HL-60 (cell line): ENCODE measurements at regions not wholly inside any gene's neighbourhood (a gene's known extent, or its start where the extent isn't known, plus 50 kb on each side); places are given as distances from the start of the nearest gene placed in this dataset.

Experiments used
- DNase-seq, 2 experiments: peaks; one replicate each; pipeline ENCODE4 v3.0.0-alpha.2; 2010 to 2020; ENCODE audit warnings: low read depth in 1 of 2, low spot score in 1 of 2
- H3K27ac ChIP-seq: fragments of 250-450 bp; sonication (Bioruptor Pico); replicated peaks from 2 replicates; pipeline ENCODE4 v1.5.1; 2020; ENCODE audit warnings: mild to moderate bottlenecking, moderate library complexity
- H3K27me3 ChIP-seq: fragments of 250-450 bp; sonication (Bioruptor Pico); 2 replicates; pipeline ENCODE4 v1.5.1; 2021; ENCODE audit warnings: mild to moderate bottlenecking, moderate library complexity; ENCODE audit not compliant: insufficient read depth, poor library complexity, severe bottlenecking
- H3K4me3 ChIP-seq: replicated peaks from 2 replicates; pipeline ENCODE4 v1.5.1; 2011; ENCODE audit warnings: mild to moderate bottlenecking, control low read depth, low read length; ENCODE audit not compliant: insufficient read depth
- CTCF ChIP-seq: IDR thresholded peaks from one replicate; pipeline ENCODE4 v1.5.1; 2011; ENCODE audit warnings: low read length, control low read depth, inconsistent platforms; ENCODE audit not compliant: insufficient read depth
- GABPA ChIP-seq: IDR thresholded peaks from 2 replicates; pipeline ENCODE4 v1.6.1; 2012; ENCODE audit warnings: low read depth
- POLR2AphosphoS5 ChIP-seq: IDR thresholded peaks from 2 replicates; pipeline ENCODE4 v1.6.1; 2012; ENCODE audit warnings: low read depth
- REST ChIP-seq: IDR thresholded peaks from 2 replicates; pipeline ENCODE4 v1.6.1; 2012; ENCODE audit warnings: low read depth; ENCODE audit not compliant: insufficient replicate concordance
- SPI1 ChIP-seq: IDR thresholded peaks from 2 replicates; pipeline ENCODE4 v1.6.1; 2012; ENCODE audit warnings: low read depth, mild to moderate bottlenecking, borderline replicate concordance

DNA sequence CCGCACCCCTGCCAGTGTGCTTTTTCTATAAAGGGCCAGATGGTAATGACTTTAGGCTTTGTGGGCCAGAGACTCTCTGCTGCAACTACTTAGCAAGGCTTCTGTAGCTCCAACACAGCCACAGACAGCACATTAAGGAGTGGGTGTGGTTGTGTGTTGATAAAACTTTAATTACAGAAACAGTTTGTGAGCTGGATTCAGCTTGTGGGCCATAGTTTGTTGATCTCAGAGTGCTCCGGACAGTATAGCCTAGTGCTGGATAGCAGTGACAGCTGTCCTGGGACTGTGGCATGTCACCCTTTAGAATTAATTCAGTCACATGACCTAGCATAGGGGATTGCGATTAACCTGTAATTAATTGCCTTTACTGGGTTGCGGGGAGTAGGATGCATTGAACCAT is 109.7 kb downstream of the ZNF664 start:
- Histone ChIP-seq H3K27me3 (no peaks in the 10 kb centered on the region), H3K4me3 (no peak overlapping the region), H3K27ac (no peak overlapping the region)
- no peak for DNase-seq
- TF ChIP-seq GABPA (no peak), CTCF (no peak), SPI1 (no peak), REST (no peak), POLR2AphosphoS5 (no peak)

- no peak for TF ChIP-seq POLR2AphosphoS5
- no peak for TF ChIP-seq CTCF
- no peak for TF ChIP-seq REST
- TF ChIP-seq GABPA = no peak
- no peaks in the 10 kb centered on the region for H3K27me3 ChIP-seq
- no peak overlapping the region for H3K4me3 ChIP-seq
- H3K27ac ChIP-seq = no peak overlapping the region
- no peak for DNase-seq
These were observed 110.7 kb downstream of the ZNF664 start for GRCh38 chr12:124083708-124084107.

GRCh38 chr12:124085419-124086296 is 112.6 kb downstream of the ZNF664 start:
- TF ChIP-seq SPI1 = no peak
- no peak for TF ChIP-seq GABPA
- no peak for TF ChIP-seq CTCF
- TF ChIP-seq POLR2AphosphoS5 = no peak
- no peak for TF ChIP-seq REST
- no peak overlapping the region for H3K4me3 ChIP-seq
- no peaks in the 10 kb centered on the region for H3K27me3 ChIP-seq
- DNase-seq = no peak
- H3K27ac ChIP-seq = no peak overlapping the region
